Gastroesophageal sphincter (tissue), 4 donors: ENCODE measurements at regions not wholly inside any gene's neighbourhood (a gene's known extent, or its start where the extent isn't known, plus 50 kb on each side); places are given as distances from the start of the nearest gene placed in this dataset.

Experiments used
- ATAC-seq: fragments of 150-250 bp; one replicate; pipeline ENCODE4 v1.9.1; 2016; ENCODE audit warnings: mild to moderate bottlenecking, moderate library complexity
- H3K27ac ChIP-seq, 4 donors: fragments of 200-600 bp; sonication (generic) in 3 of 4; 1 replicate in 3 of 4; 2 replicates in 1 of 4; pipeline ENCODE4 v1.5.1; 2016 to 2019
- H3K27me3 ChIP-seq: fragments of 200-600 bp; sonication (generic); one replicate; pipeline ENCODE4 v1.5.1; 2019
- H3K36me3 ChIP-seq, 2 donors: fragments of 200-600 bp; sonication (generic); one replicate each; pipeline ENCODE4 v1.5.1; 2019; ENCODE audit warnings: control low read depth in 1 of 2
- H3K4me1 ChIP-seq, 3 donors: fragments of 200-600 bp; sonication (generic); 1 replicate in 2 of 3; 2 replicates in 1 of 3; pipeline ENCODE4 v1.5.1; 2016 to 2019; ENCODE audit warnings: control low read depth in 2 of 3
- H3K4me3 ChIP-seq, 2 donors: fragments of 200-600 bp; sonication (generic); one replicate each; pipeline ENCODE4 v1.5.1; 2019; ENCODE audit warnings: mild to moderate bottlenecking in 1 of 2, moderate library complexity in 1 of 2
- H3K9me3 ChIP-seq, 3 donors: fragments of 200-600 bp; sonication (generic); one replicate each; pipeline ENCODE4 v1.5.1; 2017 to 2019; ENCODE audit warnings: control low read depth in 2 of 3
- EP300 ChIP-seq: sonication (generic); formaldehyde crosslinking; IDR thresholded peaks from one replicate; pipeline ENCODE4 v1.6.1; 2017; ENCODE audit warnings: antibody characterized with exemption, mild to moderate bottlenecking
- POLR2A ChIP-seq, 2 donors: fragments of 450-650 bp; IDR thresholded peaks; one replicate each; pipeline ENCODE4 v1.6.1; 2017; ENCODE audit warnings: antibody characterized with exemption in 2 of 2, mild to moderate bottlenecking in 2 of 2, moderate library complexity in 1 of 2
- POLR2AphosphoS5 ChIP-seq: sonication (generic); formaldehyde crosslinking; IDR thresholded peaks from one replicate; pipeline ENCODE4 v1.6.1; 2017; ENCODE audit warnings: antibody characterized with exemption
- WGBS, 2 donors: methylation state at CpG; one replicate each; pipeline ENCODE4 v1.1.5; 2018; ENCODE audit warnings: low coverage in 1 of 2; 5-methylcytosine and 5-hydroxymethylcytosine counted together
- TF ChIP-seq, protein P1 (sequence below), 4 experiments: fragments of 200-600 bp in 2 of 4; fragments of 450-650 bp in 2 of 4; sonication (generic) in 1 of 4; IDR thresholded peaks; one replicate each; pipeline ENCODE4 v1.5.1; 2017 to 2019; ENCODE audit warnings: antibody characterized with exemption in 4 of 4, mild to moderate bottlenecking in 2 of 4, moderate library complexity in 2 of 4

DNA sequence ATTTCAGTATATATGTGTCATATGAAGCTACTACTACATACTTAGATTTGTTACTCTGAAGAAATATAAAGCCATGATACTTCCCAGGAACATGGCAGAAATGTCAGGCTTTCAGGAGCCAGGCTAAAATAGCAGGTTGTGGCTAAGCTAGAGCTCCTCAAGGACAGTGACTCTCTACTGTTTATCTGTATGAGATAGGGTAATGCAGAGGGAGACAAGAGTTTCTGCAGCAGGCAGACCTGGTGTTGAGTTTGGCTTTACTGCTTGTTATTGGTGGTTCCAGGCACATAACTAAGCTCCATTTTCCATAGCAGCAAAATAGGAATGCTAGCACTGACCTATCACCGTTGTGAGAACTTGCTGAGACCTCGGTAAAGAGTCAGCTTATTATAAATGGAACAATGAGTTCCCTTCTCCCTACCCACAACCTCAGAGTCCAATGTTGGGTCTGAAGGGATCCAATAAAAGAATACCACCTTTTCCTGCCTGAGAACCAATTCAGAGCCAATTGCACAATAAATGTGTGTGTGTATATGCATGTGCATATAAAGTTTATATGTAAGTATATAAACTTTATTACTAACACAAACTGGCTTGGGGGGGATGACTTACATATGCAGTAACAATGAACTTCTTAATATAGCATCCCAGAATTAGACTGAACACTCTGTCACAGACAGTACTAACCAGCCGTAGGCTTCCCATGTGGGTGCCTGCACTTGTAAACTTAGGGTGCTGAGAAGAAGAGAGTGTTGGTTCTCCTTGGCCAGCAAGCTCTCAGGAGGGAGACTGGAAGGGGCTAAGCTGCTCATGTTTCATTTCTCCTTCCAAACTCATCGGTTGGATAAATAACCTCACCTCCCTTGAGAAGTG, 51.9 kb upstream of the PAQR3 start:
- H3K36me3 ChIP-seq = no peaks in the 10 kb centered on the region
- H3K27ac ChIP-seq = no peak overlapping the region
- H3K9me3 ChIP-seq = no peaks in the 10 kb centered on the region
- ATAC-seq = no peak
- no peak overlapping the region for H3K4me3 ChIP-seq
- H3K4me1 ChIP-seq = no peaks in the 10 kb centered on the region
- TF ChIP-seq, protein P1, sequence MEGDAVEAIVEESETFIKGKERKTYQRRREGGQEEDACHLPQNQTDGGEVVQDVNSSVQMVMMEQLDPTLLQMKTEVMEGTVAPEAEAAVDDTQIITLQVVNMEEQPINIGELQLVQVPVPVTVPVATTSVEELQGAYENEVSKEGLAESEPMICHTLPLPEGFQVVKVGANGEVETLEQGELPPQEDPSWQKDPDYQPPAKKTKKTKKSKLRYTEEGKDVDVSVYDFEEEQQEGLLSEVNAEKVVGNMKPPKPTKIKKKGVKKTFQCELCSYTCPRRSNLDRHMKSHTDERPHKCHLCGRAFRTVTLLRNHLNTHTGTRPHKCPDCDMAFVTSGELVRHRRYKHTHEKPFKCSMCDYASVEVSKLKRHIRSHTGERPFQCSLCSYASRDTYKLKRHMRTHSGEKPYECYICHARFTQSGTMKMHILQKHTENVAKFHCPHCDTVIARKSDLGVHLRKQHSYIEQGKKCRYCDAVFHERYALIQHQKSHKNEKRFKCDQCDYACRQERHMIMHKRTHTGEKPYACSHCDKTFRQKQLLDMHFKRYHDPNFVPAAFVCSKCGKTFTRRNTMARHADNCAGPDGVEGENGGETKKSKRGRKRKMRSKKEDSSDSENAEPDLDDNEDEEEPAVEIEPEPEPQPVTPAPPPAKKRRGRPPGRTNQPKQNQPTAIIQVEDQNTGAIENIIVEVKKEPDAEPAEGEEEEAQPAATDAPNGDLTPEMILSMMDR (IDR thresholded peaks at IDR 0.05) = no peak
- TF ChIP-seq POLR2A (IDR thresholded peaks at IDR 0.05) = no peak
- TF ChIP-seq EP300 = no peak
- no peak for TF ChIP-seq POLR2AphosphoS5
- WGBS, 2 donors = 68 to 71% methylated on average over 1 to 4 of the region's 4 CpGs
- H3K27me3 ChIP-seq = no peaks in the 10 kb centered on the region

DNA sequence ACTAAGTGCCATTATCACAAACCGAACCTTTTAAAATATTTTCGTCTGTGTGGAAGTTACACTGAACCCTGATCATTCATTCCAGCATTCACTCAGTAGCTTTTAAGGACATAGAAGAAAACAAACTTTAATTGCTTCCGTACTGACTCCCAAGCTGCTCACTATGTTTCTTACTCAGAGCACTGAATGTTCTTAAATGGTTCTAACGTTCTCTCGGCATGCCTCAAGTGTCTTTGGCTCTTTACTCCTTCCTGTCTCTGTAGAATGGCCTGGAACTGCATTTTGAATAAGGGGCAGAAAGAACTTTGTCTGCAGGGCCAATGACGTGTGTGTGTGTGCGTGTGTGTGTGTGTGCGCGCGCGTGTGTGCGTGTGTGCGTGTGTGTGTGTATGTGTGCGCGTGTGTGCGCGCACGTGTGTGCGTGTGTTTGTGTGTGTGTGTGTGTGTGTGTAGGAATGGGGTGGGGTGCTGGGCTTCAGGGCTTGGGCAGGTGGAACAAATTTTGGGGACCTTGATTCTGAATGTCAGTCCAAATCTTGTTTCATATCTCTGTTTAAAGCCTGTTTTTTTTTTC, 50.5 kb upstream of the PAQR3 start:
- no peaks in the 10 kb centered on the region for H3K9me3 ChIP-seq

More for the DNA sequence above, 50.5 kb upstream of the PAQR3 start:
- no peaks in the 10 kb centered on the region for H3K4me1 ChIP-seq
- 65 to 70% methylated on average over 10 to 18 of the region's 19 CpGs for WGBS, 2 donors
- no peaks in the 10 kb centered on the region for H3K27me3 ChIP-seq
- no peak for TF ChIP-seq EP300
- no peak for TF ChIP-seq POLR2A (IDR thresholded peaks at IDR 0.05)
- TF ChIP-seq, protein P1 (IDR thresholded peaks at IDR 0.05) = no peak
- TF ChIP-seq POLR2AphosphoS5 = no peak
- no peak overlapping the region for H3K27ac ChIP-seq
- H3K36me3 ChIP-seq = no peaks in the 10 kb centered on the region
- no peak for ATAC-seq
- H3K4me3 ChIP-seq = no peak overlapping the region
